AG04450 (cell line): ENCODE measurements at regions not wholly inside any gene's neighbourhood (a gene's known extent, or its start where the extent isn't known, plus 50 kb on each side); places are given as distances from the start of the nearest gene placed in this dataset.

Experiments used
- CTCF ChIA-PET: fragments of 300-600, 350-600 bp; formaldehyde crosslinking; extraction: SDS; loops from one replicate; lab custom pipeline; 2022; ENCODE audit warnings: antibody characterized with exemption, inconsistent platforms; lab: Charles Lee
- POLR2A ChIA-PET: fragments of 350-600 bp; formaldehyde crosslinking; extraction: SDS; loops from one replicate; lab custom pipeline; 2021; ENCODE audit warnings: antibody characterized with exemption, inconsistent platforms; lab: Yijun Ruan, JAX
- DNase-seq: peaks from one replicate; pipeline ENCODE4 v3.0.0-alpha.2; 2011; ENCODE audit warnings: low read depth, low spot score
- H3K27ac ChIP-seq: one replicate; pipeline ENCODE4 v1.5.1; 2012; ENCODE audit warnings: low read depth, low read length, control low read depth
- H3K27me3 ChIP-seq: one replicate; pipeline ENCODE4 v1.6.0; 2012; ENCODE audit warnings: low read length; ENCODE audit not compliant: control insufficient read depth, insufficient read depth
- H3K4me3 ChIP-seq: 2 replicates; pipeline ENCODE4 v1.5.1; 2011; ENCODE audit warnings: mild to moderate bottlenecking, low read depth, low read length, control low read depth
- H3K9me3 ChIP-seq: 2 replicates; pipeline ENCODE4 v1.5.1; 2012; ENCODE audit warnings: low read length; ENCODE audit not compliant: control insufficient read depth, insufficient read depth
- TF ChIP-seq, protein P1 (sequence below): IDR thresholded peaks from 2 replicates; pipeline ENCODE4 v1.5.1; 2011; ENCODE audit warnings: low read depth, low read length, control low read depth, inconsistent platforms

DNA sequence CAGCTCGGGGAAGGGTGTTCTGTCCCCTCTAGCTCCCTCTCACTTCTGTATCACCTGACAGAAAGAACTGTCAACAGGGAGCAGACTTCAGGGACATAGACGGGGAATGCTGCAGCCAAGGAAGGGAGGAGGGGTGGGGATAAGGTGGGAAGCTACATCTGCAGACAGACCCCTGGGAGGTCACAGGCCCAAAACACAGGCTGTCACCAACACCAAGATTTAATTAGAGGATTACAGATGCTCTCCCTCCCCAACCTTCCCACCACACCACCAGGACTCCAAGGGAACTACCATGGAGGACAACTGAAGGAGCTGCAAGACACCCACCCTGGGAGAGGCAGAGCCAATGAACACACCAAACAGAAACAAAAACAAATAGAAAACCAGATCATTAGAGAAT, 425.2 kb upstream of the VSTM2A start:
- ChIA-PET CTCF (no interaction called here), POLR2A (no interaction called here)
- no peak for DNase-seq
- H3K4me3 ChIP-seq = no peak overlapping the region
- TF ChIP-seq, protein P1, sequence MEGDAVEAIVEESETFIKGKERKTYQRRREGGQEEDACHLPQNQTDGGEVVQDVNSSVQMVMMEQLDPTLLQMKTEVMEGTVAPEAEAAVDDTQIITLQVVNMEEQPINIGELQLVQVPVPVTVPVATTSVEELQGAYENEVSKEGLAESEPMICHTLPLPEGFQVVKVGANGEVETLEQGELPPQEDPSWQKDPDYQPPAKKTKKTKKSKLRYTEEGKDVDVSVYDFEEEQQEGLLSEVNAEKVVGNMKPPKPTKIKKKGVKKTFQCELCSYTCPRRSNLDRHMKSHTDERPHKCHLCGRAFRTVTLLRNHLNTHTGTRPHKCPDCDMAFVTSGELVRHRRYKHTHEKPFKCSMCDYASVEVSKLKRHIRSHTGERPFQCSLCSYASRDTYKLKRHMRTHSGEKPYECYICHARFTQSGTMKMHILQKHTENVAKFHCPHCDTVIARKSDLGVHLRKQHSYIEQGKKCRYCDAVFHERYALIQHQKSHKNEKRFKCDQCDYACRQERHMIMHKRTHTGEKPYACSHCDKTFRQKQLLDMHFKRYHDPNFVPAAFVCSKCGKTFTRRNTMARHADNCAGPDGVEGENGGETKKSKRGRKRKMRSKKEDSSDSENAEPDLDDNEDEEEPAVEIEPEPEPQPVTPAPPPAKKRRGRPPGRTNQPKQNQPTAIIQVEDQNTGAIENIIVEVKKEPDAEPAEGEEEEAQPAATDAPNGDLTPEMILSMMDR = no peak
- no peaks in the 10 kb centered on the region for H3K27me3 ChIP-seq
- H3K27ac ChIP-seq = no peak overlapping the region
- peaks cover 15% of the 10 kb centered on the region for H3K9me3 ChIP-seq

DNA sequence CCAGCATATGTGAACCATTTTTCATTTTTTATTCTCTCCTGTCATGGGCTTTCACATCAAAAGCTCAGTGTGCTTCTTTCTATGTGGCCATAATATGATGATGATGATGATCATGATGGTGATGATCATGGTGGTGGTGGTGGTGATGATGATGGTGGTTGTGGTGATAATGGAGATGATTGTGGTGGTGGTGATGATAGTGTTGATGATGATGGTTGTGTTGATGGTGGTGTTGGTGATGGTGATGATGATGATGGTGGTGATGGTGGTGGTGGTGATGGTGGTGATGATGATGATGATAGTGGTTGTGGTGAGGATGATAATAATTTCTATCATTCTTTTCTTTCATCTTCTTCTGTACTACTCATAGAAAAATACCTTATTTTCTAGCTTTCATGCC, 413.1 kb upstream of the VSTM2A start:
- CTCF ChIA-PET = no interaction called here
- no peak overlapping the region for H3K4me3 ChIP-seq
- peaks cover 3% of the 10 kb centered on the region; the same call in 1 of the 2 replicates for H3K9me3 ChIP-seq
- POLR2A ChIA-PET = no interaction called here
- no peaks in the 10 kb centered on the region for H3K27me3 ChIP-seq
- no peak for DNase-seq
- TF ChIP-seq, protein P1 = no peak
- H3K27ac ChIP-seq = no peak overlapping the region

- DNase-seq = no peak
Observed at GRCh38 chr7:54141576-54141975, 400.6 kb upstream of the VSTM2A start.

DNA sequence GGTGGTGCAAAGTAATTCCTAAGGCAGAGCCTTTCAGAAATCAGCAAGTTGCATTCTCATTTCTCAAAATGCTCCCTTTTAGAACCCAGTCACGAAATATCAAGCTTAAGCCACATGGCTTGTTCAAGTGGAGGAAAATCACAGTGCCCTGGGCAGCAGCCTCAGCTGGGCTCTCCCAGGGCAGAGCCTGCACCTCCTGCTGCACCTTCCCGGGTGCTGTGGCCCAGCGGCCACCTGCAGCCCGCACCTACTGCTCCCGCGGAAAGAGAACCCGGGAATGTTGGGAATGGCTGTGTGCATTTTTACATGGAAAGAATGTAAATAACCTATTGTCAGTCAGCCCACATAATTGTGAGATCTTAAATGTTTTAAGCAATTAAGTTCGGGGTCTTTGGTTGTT, 396.5 kb upstream of the VSTM2A start:
- Histone ChIP-seq H3K9me3 (peaks cover 35% of the 10 kb centered on the region), H3K27me3 (no peaks in the 10 kb centered on the region), H3K4me3 (no peak overlapping the region), H3K27ac (no peak overlapping the region)
- TF ChIP-seq, protein P1 = no peak
- ChIA-PET CTCF (no interaction called here), POLR2A (no interaction called here)
- no peak for DNase-seq

More at GRCh38 chr7:54141576-54141975, 400.6 kb upstream of the VSTM2A start:
- no peak overlapping the region for H3K27ac ChIP-seq
- H3K9me3 ChIP-seq = peaks cover 24% of the 10 kb centered on the region
- ChIA-PET POLR2A (no interaction called here), CTCF (no interaction called here)
- no peaks in the 10 kb centered on the region for H3K27me3 ChIP-seq
- TF ChIP-seq, protein P1 = no peak
- H3K4me3 ChIP-seq = no peak overlapping the region

GRCh38 chr7:54153462-54153861, 388.7 kb upstream of the VSTM2A start:
- Histone ChIP-seq H3K9me3 (peaks cover 8% of the 10 kb centered on the region; the same call in 1 of the 2 replicates), H3K27me3 (no peaks in the 10 kb centered on the region), H3K4me3 (no peak overlapping the region), H3K27ac (no peak overlapping the region)
- ChIA-PET CTCF (no interaction called here), POLR2A (no interaction called here)
- TF ChIP-seq, protein P1 = no peak
- DNase-seq = no peak
